AG10803 (cell line): ENCODE measurements at regions not wholly inside any gene's neighbourhood (a gene's known extent, or its start where the extent isn't known, plus 50 kb on each side); places are given as distances from the start of the nearest gene placed in this dataset.

Experiments used
- DNase-seq: peaks from one replicate; pipeline ENCODE4 v3.0.0; 2010; ENCODE audit warnings: low read depth
- H3K4me3 ChIP-seq: 2 replicates; pipeline ENCODE4 v1.5.1; 2011; ENCODE audit warnings: mild to moderate bottlenecking, low read length, control low read depth
- TF ChIP-seq, protein P1 (sequence below): conservative IDR thresholded peaks from 2 replicates; pipeline ENCODE4 v1.5.1; 2011; ENCODE audit warnings: mild to moderate bottlenecking, low read length, control low read depth, inconsistent platforms

- peak; percentile 42 for DNase-seq
- no peak overlapping the region for H3K4me3 ChIP-seq
- TF ChIP-seq, protein P1, sequence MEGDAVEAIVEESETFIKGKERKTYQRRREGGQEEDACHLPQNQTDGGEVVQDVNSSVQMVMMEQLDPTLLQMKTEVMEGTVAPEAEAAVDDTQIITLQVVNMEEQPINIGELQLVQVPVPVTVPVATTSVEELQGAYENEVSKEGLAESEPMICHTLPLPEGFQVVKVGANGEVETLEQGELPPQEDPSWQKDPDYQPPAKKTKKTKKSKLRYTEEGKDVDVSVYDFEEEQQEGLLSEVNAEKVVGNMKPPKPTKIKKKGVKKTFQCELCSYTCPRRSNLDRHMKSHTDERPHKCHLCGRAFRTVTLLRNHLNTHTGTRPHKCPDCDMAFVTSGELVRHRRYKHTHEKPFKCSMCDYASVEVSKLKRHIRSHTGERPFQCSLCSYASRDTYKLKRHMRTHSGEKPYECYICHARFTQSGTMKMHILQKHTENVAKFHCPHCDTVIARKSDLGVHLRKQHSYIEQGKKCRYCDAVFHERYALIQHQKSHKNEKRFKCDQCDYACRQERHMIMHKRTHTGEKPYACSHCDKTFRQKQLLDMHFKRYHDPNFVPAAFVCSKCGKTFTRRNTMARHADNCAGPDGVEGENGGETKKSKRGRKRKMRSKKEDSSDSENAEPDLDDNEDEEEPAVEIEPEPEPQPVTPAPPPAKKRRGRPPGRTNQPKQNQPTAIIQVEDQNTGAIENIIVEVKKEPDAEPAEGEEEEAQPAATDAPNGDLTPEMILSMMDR: no peak
Observed at GRCh38 chr10:4291990-4292389, 507.0 kb upstream of the KLF6 start.

GRCh38 chr10:4285121-4285520 lies 500.1 kb upstream of the KLF6 start:
- peak; percentile 42 for DNase-seq
- TF ChIP-seq, protein P1: no peak
- H3K4me3 ChIP-seq: no peak overlapping the region

- peak overlapping the region; percentile 22 for H3K4me3 ChIP-seq
- peak; percentile 87 for DNase-seq
- TF ChIP-seq, protein P1: no peak
Observed at GRCh38 chr10:4283846-4284610, 499.0 kb upstream of the KLF6 start.

DNA sequence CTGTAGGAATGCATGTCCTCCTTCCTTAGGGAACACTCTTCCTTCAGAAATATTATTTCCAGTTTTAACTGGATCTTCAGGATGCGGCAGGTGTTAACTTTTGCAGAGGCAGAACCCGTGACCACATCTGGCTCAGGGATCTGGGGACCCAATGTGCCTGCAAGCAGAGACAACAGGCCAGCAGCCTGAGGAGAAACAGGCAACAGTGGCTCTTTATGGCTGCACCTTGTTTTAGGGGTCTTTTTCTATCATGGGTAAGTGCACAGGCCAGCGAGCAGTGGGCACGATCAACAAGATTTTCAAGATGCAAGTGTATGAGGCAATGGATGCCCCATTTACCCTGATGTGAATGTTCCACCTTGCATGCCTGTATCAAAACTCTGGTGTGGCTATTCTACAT lies 497.5 kb upstream of the KLF6 start:
- no peak for DNase-seq
- TF ChIP-seq, protein P1: no peak
- H3K4me3 ChIP-seq: no peak overlapping the region

DNA sequence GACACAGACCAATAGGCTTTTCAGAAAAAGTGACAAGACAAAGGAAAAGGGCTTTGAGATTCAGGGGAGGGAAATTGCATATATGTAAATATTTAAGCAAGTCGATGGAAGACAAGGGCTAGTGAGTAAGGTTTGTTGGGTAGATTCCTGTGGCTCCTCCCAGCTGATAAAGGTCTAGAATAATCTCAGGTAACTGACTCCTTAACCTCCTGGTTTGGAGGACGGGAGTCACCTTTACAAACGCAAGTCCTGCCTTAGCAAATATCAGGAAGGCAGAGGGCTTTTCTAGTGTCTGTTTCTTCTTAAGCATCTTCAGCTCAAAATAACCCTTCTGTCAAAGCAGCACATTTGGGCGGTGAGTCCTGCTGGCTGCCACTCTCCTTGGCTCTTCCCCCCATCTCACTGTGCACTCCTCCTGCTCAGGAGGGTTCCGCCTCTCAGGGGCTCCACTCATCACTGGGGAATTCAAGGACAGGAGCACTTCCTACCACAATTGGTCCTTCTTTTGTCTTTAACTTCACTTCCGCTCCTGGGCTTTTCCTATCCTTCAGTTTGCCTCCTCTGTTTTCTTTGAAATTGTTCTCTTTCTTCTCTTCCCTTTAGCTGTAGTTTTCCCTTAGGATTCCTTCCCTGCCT lies 496.3 kb upstream of the KLF6 start:
- TF ChIP-seq, protein P1: no peak
- H3K4me3 ChIP-seq: no peak overlapping the region
- peak; percentile 17 for DNase-seq

DNA sequence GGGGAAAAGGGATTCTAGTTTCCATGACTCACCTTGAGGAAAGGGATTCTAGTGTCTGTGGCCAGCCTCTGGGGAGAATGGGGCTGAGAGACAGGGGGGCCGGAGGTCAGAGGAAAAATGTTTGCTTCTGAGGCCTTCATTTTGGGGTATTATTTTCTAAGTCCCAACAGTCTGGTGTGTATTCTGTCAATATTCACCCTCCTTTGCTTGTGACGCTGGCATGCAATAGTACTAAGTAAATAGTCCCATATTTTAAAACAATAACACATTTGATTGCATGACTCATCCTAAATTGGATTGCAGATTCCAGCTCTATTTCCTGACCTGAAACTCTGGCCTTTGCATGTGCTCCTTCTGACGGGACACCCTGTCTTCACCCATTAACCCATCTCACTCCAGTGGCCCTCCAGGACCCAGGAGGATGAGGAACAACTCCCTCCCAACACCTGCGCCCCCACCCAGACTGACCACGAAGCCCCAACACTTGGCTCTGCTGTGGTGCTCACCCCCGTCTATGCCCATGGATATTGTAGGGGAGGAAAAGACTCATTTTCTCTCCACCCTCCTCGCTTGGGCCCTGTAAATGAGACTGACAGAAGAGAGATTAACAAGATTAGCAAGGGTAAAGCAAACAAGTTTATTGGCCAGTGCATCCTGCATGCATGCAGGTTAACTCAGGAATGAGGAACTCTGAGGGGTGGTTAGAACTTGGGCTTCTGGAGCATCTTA lies 495.6 kb upstream of the KLF6 start:
- peak; percentile 71 for DNase-seq
- H3K4me3 ChIP-seq: no peak overlapping the region
- TF ChIP-seq, protein P1: no peak
